Brain pericyte (primary cell): ENCODE measurements at regions not wholly inside any gene's neighbourhood (a gene's known extent, or its start where the extent isn't known, plus 50 kb on each side); places are given as distances from the start of the nearest gene placed in this dataset.

ENCODE experiments used
- DNase-seq: peaks from one replicate; pipeline ENCODE4 v3.0.0-alpha.2; 2012; ENCODE audit warnings: low read depth, low spot score

- DNase-seq, result no peak
Measured at GRCh38 chr2:195408811-195409210, 248.2 kb upstream of the SLC39A10 start.

- DNase-seq, result no peak
Measured at GRCh38 chr2:195408196-195408595, 248.8 kb upstream of the SLC39A10 start.

GRCh38 chr2:195407783-195408182 lies 249.2 kb upstream of the SLC39A10 start:
- DNase-seq, result no peak

- no peak for DNase-seq
Measured at GRCh38 chr2:195406886-195407603, 250.0 kb upstream of the SLC39A10 start.

GRCh38 chr2:195404651-195405050 lies 252.4 kb upstream of the SLC39A10 start:
- no peak for DNase-seq

- DNase-seq, result no peak
Measured at GRCh38 chr2:195396479-195396878, 260.5 kb upstream of the SLC39A10 start.

GRCh38 chr2:195395362-195395761 lies 261.7 kb upstream of the SLC39A10 start:
- DNase-seq, result no peak

- no peak for DNase-seq
Measured at GRCh38 chr2:195392446-195393336, 264.3 kb upstream of the SLC39A10 start.

- no peak for DNase-seq
Measured at GRCh38 chr2:195390686-195391321, 266.2 kb upstream of the SLC39A10 start.

- no peak for DNase-seq
Measured at GRCh38 chr2:195388028-195388427, 269.0 kb upstream of the SLC39A10 start.

GRCh38 chr2:195382186-195382585 lies 274.8 kb upstream of the SLC39A10 start:
- no peak for DNase-seq

GRCh38 chr2:195370167-195370943 lies 286.7 kb upstream of the SLC39A10 start:
- DNase-seq, result no peak

GRCh38 chr2:195369218-195369587 lies 287.8 kb upstream of the SLC39A10 start:
- no peak for DNase-seq

- no peak for DNase-seq
Measured at GRCh38 chr2:195368249-195369217, 288.5 kb upstream of the SLC39A10 start.

- DNase-seq, result no peak
Measured at GRCh38 chr2:195367809-195368208, 289.2 kb upstream of the SLC39A10 start.

- DNase-seq, result no peak
Measured at GRCh38 chr2:195364015-195364965, 292.7 kb upstream of the SLC39A10 start.

- no peak for DNase-seq
Measured at GRCh38 chr2:195363496-195363895, 293.5 kb upstream of the SLC39A10 start.

- no peak for DNase-seq
Measured at GRCh38 chr2:195360242-195360641, 296.8 kb upstream of the SLC39A10 start.

- DNase-seq, result no peak
Measured at GRCh38 chr2:195359043-195359735, 297.8 kb upstream of the SLC39A10 start.
